GM19455 (cell line): ENCODE measurements at regions not wholly inside any gene's neighbourhood (a gene's known extent, or its start where the extent isn't known, plus 50 kb on each side); places are given as distances from the start of the nearest gene placed in this dataset.
"Not testable (repeated sequence)": the region's sequence is repeated elsewhere in the genome, so short reads cannot be mapped to it uniquely, and the experiment has no call there.

Experiments
- ATAC-seq: cut with Tn5 transposase; IDR thresholded peaks from one replicate; pipeline ENCODE4 v1.9.1; 2021; ENCODE audit not compliant: unreplicated experiment

DNA sequence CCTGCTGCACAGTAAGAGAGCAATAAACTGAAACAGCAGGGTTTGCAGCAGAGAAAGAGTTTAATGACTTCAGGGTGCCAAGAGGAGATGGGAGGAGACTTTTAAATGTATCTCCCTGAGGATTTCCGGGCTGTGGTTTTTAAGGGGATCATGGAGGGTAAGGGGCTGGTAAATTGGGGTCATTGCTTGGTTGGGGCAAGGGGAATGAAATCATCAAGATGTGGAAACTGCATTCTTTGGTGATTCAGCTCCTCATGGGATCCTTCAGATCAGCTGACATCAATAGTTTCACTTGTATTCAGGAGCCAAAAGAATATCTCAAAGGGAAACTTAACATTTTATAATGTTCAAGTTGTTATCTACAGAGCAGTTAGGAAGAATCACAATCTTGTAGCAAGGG, 174.3 kb upstream of the ANXA10 start:
- no peak for ATAC-seq

DNA sequence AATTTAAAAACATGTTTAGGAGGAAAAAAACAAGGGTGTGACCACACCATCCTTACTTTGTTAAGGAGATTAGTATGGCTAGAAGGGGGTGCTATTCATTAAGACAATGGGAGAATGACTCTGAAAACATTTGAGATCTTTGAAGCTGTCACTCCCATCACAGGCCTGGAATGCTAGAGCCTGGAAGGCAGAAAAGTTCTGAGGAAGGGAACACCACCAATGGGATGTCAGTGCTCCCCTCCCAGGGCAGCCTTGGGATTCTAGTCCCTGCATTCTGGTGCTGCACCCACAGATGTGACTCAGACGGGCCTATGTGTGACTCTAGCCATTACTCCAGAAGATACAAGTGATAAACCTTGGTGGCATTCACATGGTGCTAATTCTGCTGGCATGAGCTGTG, 162.2 kb upstream of the ANXA10 start:
- ATAC-seq, result no peak

DNA sequence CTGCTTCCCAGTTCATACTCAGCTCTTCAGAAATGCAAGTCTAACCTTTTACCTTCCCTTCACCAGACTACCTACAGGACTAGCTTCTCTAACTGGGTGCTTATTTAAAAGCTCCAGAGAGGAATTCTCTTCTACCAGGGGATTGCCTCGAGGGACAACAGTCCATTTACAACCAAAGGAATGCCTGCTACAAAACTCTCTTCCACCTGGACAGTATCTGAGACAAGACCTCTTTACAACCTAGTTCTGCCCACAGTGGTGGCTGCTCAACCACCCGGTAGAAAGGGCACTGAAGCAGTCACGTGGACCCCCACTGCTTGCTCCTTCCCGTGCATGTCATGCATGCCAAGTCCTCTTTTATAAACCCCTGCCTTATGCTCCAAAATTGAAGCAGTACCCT, 158.1 kb upstream of the ANXA10 start:
- ATAC-seq, result no peak

GRCh38 chr4:167939863-167940616, 152.3 kb upstream of the ANXA10 start:
- ATAC-seq, result no peak

GRCh38 chr4:167943872-167944505, 148.3 kb upstream of the ANXA10 start:
- no peak for ATAC-seq

DNA sequence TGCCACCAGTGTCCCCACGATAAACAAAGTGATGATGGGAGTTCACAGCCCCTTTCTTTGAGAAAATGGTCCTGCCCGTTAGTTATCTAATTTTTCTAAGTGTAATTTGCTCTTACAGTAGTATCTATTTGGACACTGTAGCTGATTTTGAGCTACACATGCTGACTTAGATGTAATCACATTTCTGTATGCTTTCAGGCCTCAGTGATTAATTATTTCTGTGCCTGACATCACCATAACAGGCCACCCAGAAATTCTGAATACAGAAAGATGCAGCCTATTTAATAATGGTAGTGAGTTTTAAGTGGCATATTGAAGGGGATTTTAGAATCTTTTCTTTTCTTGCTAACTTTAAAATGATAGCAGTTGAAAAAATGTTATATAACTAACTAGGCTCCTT, 147.6 kb upstream of the ANXA10 start:
- ATAC-seq, result no peak

DNA sequence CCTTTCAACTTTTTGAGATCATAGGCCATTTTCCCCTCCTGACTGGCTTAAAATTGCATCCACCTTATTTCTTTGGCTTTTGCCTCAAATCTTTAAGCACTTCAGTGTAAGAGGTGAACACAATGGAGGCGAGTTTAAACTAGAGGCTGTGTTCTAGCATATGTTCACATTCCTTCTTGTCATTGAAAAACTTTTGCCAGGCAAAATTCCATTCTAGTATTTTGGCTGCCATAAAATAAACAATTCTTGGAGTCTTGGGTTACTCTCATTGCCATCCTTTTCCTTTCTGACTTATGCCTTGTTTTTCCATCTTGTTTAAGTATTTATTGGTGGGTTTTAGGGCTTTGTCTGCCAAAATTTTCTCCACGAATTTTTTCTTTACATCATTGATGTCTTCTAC, 137.3 kb upstream of the ANXA10 start:
- no peak for ATAC-seq

DNA sequence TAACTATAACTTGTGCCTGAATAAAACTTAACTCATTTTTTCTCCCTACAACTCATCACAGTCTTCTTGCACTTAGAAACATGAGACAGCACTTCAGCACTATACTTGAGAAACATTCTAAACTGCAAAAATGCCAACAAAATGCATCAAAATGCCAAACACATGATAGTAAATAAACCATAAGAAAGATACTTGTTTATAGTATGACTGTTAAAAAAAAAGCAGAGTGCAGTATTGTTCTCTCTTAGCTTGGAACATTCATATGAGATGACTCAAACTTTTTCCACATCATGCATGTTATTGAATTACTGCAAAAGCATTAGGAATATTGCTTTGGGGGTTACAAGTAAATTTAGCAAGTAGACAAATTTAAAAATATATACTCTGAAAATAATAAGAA, 135.7 kb upstream of the ANXA10 start:
- no peak for ATAC-seq

- ATAC-seq, result no peak
Observed at GRCh38 chr4:167964766-167965373, 127.5 kb upstream of the ANXA10 start.

DNA sequence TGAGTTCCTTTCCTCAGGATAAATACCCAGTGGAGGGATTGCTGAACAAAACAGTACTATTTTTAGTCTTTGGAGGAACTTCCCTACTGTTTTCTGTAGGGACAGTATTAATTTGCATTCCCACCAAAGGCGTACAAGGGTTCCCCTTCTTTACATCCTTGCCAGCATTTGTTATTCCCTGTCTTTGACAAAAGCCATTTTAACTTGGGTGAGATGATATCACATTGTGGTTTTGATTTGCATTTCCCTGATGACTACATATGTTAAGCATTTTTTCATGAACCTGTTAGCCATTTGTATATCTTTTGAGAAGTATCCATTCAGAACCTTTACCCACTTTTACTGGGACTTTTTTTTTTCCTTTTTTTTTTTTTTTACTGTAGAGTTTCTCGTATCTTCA, 126.2 kb upstream of the ANXA10 start:
- no peak for ATAC-seq

DNA sequence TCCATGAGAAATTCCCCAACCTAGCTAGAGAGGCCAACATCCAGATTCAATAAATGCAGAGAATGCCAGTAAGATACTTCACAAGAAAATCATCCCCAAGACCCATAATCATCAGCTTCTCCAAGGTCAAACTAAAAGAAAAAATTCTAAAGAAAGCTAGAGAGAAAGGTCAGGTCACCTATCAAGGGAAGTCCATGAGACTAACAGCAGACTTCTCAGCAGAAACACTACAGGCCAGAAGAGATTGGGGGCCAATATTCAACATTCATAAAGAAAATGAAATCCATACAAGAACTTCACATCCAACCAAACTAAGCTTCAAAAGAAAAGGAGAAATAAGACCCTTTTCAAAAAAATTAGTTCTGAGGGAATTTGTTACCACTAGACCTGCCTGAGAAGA, 118.8 kb upstream of the ANXA10 start:
- ATAC-seq, result no peak

DNA sequence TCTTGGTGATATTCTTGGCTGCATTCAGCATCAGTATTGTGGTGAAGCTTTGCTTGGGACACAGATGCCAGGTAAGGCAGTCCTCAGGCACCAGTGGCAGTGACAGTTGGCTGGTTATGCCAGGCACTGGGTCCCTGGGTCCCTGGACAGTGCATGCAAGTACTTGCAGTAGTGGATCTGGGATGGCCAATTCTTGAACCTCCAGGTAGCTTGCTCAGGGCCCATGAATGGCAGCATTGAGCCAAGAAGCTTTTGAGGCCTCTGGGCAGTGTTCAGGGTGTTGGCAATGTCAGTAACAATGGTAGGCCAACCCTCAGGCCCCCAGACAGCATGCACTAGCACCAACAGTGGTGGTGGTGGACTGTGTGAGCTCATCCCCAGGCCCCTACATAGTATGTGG, 106.8 kb upstream of the ANXA10 start:
- no peak for ATAC-seq

- ATAC-seq, result no peak
Observed at GRCh38 chr4:167986044-167986443, 106.3 kb upstream of the ANXA10 start.

GRCh38 chr4:167987285-167987684, 105.1 kb upstream of the ANXA10 start:
- no peak for ATAC-seq

GRCh38 chr4:167989815-167990214, 102.5 kb upstream of the ANXA10 start:
- no peak for ATAC-seq

GRCh38 chr4:168008112-168008511, 84.2 kb upstream of the ANXA10 start:
- not testable (repeated sequence) for ATAC-seq

GRCh38 chr4:168019019-168019651, 73.2 kb upstream of the ANXA10 start:
- no peak for ATAC-seq

DNA sequence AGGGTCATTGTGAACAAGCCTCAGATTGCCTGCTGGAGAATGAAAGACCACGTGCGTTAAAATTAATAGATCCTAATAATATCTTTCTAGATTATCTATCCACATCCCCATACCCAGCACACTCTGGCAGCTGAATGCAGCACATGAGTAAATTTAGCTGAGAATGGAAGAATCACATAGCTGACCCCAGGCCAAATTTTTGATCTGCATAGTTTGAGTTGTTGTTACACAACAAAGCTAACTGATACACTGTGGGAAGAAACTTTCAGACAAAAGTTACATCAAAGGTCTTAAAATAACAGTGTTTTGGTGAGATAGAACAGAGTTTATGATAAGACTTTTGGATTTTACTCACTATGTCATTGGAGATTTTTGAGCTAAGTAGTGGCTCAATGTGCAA, 72.4 kb upstream of the ANXA10 start:
- ATAC-seq, result no peak

GRCh38 chr4:168021666-168022065, 70.7 kb upstream of the ANXA10 start:
- no peak for ATAC-seq

DNA sequence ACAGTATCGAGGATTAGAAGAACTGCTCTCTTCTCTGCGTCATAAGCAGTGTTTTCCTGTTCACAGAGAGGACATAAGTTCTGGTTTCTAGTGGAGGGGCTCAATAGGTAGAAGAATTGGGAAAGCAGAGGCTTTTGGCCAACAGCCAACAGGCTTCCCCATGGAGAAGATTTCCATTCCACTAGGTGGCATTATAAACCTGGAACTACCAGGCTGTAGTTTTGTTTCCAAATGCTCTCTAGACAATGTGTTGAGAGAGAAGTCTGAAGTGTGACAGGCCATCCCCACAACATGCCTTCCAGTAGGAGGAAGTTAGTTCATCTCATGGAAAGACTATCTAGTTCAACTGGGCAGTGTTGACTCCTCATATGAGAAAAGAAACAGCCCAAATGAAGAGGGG, 63.8 kb upstream of the ANXA10 start:
- ATAC-seq, result no peak

- ATAC-seq, result no peak
Observed at GRCh38 chr4:168028970-168029597, 63.3 kb upstream of the ANXA10 start.

DNA sequence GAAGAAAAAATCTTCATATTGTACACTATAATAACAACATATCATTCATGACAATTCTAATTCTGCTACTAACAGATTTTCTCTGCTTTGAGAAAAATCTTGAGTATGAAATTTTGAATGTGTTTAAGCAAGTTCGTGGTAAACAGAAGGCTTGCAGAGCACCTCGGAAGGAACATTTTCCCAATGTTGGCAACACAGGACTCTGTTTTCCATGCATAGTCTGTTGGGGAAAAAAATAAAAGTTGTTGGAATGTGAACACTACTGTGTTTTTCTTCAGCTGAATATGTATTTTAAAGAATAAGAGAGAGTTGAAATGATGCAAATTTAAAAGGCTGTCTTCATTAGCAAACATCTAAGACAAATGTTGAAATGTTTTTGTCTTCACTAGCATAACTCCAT, 54.7 kb upstream of the ANXA10 start:
- ATAC-seq, result no peak
